Brain microvascular endothelial cell (primary cell): ENCODE measurements at regions not wholly inside any gene's neighbourhood (a gene's known extent, or its start where the extent isn't known, plus 50 kb on each side); places are given as distances from the start of the nearest gene placed in this dataset.
"Not testable (repeated sequence)": the region's sequence is repeated elsewhere in the genome, so short reads cannot be mapped to it uniquely, and the experiment has no call there.

Experiments used
- DNase-seq: peaks from one replicate; pipeline ENCODE4 v3.0.0-alpha.2; 2020
- H3K27ac ChIP-seq: fragments of 250-450 bp; sonication (Bioruptor Pico); 2 replicates; pipeline ENCODE4 v1.5.1; 2020; ENCODE audit warnings: mild to moderate bottlenecking, moderate library complexity
- H3K27me3 ChIP-seq: fragments of 250-450 bp; sonication (Bioruptor Pico); replicated peaks from 2 replicates; pipeline ENCODE4 v1.5.1; 2020; ENCODE audit warnings: mild to moderate bottlenecking
- H3K36me3 ChIP-seq: fragments of 250-450 bp; sonication (Bioruptor Pico); replicated peaks from 2 replicates; pipeline ENCODE4 v1.5.1; 2020; ENCODE audit warnings: mild to moderate bottlenecking
- H3K4me3 ChIP-seq: 2 replicates; pipeline ENCODE4 v1.5.1; 2011; ENCODE audit warnings: low read depth, mild to moderate bottlenecking, control low read depth, low read length, moderate library complexity
- CTCF ChIP-seq: IDR thresholded peaks from 2 replicates; pipeline ENCODE4 v1.5.1; 2011; ENCODE audit warnings: low read depth, mild to moderate bottlenecking, moderate library complexity, low read length, control low read depth, inconsistent platforms; ENCODE audit errors: missing control alignments
- in situ Hi-C: cut with HindIII; loops from 2 replicates; pipeline ENCODE4 v1.10.0; 2017; ENCODE audit warnings: low sequenced_read_pairs, low pct_ligation_motif_present

DNA sequence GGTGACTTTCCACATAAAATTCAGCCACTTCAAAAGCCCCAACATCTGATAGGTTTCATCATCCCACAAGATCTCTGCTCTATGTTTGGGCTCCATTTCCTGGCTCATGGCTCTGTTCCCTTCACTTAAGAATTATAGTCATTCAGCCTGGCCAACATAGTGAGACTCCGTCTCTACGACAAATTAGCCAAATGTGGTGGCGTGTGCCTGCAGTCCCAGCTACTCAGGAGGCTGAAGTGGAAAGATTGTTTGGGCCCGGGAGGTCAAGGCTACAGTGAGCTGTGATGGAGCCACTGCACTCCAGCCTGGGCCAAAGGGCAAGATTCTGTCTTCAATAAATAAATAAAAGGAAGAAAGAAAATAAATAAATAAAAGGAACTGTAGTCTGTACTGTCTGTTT, 57.9 kb upstream of the CTSV start:
- H3K36me3 ChIP-seq: no peaks in the 10 kb centered on the region
- H3K27ac ChIP-seq: no peak overlapping the region
- no peak overlapping the region for H3K4me3 ChIP-seq
- no peak for TF ChIP-seq CTCF
- H3K27me3 ChIP-seq: no peaks in the 10 kb centered on the region
- in situ Hi-C loops: no loop called here
- no peak for DNase-seq

GRCh38 chr9:97089361-97089760, 50.4 kb upstream of the CTSV start:
- DNase-seq, H3K27me3 ChIP-seq, H3K27ac ChIP-seq, H3K4me3 ChIP-seq, in situ Hi-C loops, H3K36me3 ChIP-seq: not testable (repeated sequence)
